ENCODE measurements at regions not wholly inside any gene's neighbourhood (a gene's known extent, or its start where the extent isn't known, plus 50 kb on each side); places are given as distances from the start of the nearest gene placed in this dataset.

GRCh38 chr5:104370523-104370922, 807.9 kb upstream of the NUDT12 start:
- no peak for TF ChIP-seq FOXP2 (optimal IDR thresholded peaks at IDR 0.05; ENCODE audit: borderline replicate concordance, extremely low read depth, extremely low read length, insufficient read depth)
- TF ChIP-seq REST (IDR thresholded peaks at IDR 0.05; ENCODE audit: insufficient read depth in 1 of 2, low read depth in 2 of 2, low read length in 2 of 2): no peak
- no peak for TF ChIP-seq TAF1 (IDR thresholded peaks at IDR 0.05; ENCODE audit: borderline replicate concordance, insufficient read depth, low read length)

DNA sequence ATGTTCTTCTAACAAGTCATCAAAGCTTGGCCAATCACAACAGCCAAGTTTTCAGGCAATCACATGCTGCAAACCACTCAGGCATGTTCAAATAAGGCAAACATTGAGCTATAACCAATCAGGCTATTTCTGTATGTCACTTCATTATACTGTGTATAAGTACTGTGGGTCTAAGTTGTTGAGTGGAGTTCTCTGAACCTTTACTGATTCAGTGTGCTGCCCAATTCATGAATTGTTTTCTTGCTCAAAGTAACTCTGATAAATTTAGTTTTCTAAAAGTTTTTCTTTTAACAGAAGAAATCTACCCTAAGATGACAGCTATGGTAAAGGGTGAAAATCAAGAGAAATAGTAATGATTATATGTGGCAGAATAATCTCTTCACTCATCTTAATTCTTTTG, 805.4 kb upstream of the NUDT12 start:
- TF ChIP-seq SIN3A (IDR thresholded peaks at IDR 0.05; ENCODE audit: borderline replicate concordance, insufficient read depth, low read length) (no peak), POLR2AphosphoS5 (IDR thresholded peaks at IDR 0.05; ENCODE audit: low read depth, low read length) (no peak), FOXP2 (optimal IDR thresholded peaks at IDR 0.05; ENCODE audit: borderline replicate concordance, extremely low read depth, extremely low read length, insufficient read depth) (no peak), REST (IDR thresholded peaks at IDR 0.05; ENCODE audit: insufficient read depth in 1 of 2, low read depth in 2 of 2, low read length in 2 of 2) (no peak), TAF1 (IDR thresholded peaks at IDR 0.05; ENCODE audit: borderline replicate concordance, insufficient read depth, low read length) (no peak)

DNA sequence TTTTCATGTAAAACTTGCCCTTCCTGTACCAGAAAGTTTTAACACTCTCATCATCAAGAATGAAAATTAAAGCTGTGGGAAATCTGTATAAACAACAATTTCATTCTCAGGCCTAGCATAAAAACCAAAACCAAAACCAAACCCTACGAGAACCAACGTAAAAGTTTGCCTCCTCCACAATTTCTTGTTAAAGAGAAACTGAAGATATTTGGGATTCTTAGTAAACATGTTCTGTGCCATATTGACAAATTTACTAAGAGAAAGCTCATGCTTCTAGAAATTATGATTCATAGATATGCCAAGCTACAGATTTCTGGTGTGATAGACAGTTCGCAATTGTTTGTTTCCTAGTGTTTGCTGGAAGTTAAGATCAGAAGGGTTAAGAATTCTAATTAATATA, 801.0 kb upstream of the NUDT12 start:
- no peak for TF ChIP-seq FOXP2 (optimal IDR thresholded peaks at IDR 0.05; ENCODE audit: borderline replicate concordance, extremely low read depth, extremely low read length, insufficient read depth)
- TF ChIP-seq POLR2AphosphoS5 (IDR thresholded peaks at IDR 0.05; ENCODE audit: low read depth, low read length): no peak
- TF ChIP-seq REST (IDR thresholded peaks at IDR 0.05; ENCODE audit: insufficient read depth in 1 of 2, low read depth in 2 of 2, low read length in 2 of 2): no peak
- no peak for TF ChIP-seq SIN3A (IDR thresholded peaks at IDR 0.05; ENCODE audit: borderline replicate concordance, insufficient read depth, low read length)
- no peak for TF ChIP-seq TAF1 (IDR thresholded peaks at IDR 0.05; ENCODE audit: borderline replicate concordance, insufficient read depth, low read length)

GRCh38 chr5:104361932-104362331, 799.3 kb upstream of the NUDT12 start:
- TF ChIP-seq SIN3A (IDR thresholded peaks at IDR 0.05; ENCODE audit: borderline replicate concordance, insufficient read depth, low read length): no peak
- TF ChIP-seq POLR2AphosphoS5 (IDR thresholded peaks at IDR 0.05; ENCODE audit: low read depth, low read length): no peak
- no peak for TF ChIP-seq TAF1 (IDR thresholded peaks at IDR 0.05; ENCODE audit: borderline replicate concordance, insufficient read depth, low read length)
- no peak for TF ChIP-seq FOXP2 (optimal IDR thresholded peaks at IDR 0.05; ENCODE audit: borderline replicate concordance, extremely low read depth, extremely low read length, insufficient read depth)
- no peak for TF ChIP-seq REST (IDR thresholded peaks at IDR 0.05; ENCODE audit: insufficient read depth in 1 of 2, low read depth in 2 of 2, low read length in 2 of 2)

GRCh38 chr5:104355350-104355749, 792.8 kb upstream of the NUDT12 start:
- TF ChIP-seq FOXP2 (optimal IDR thresholded peaks at IDR 0.05; ENCODE audit: borderline replicate concordance, extremely low read depth, extremely low read length, insufficient read depth) (no peak), TAF1 (IDR thresholded peaks at IDR 0.05; ENCODE audit: borderline replicate concordance, insufficient read depth, low read length) (no peak), POLR2AphosphoS5 (IDR thresholded peaks at IDR 0.05; ENCODE audit: low read depth, low read length) (no peak), REST (IDR thresholded peaks at IDR 0.05; ENCODE audit: insufficient read depth in 1 of 2, low read depth in 2 of 2, low read length in 2 of 2) (no peak), SIN3A (IDR thresholded peaks at IDR 0.05; ENCODE audit: borderline replicate concordance, insufficient read depth, low read length) (no peak)

Data from PFSK-1 (cell line).